Upper lobe of left lung (tissue), 6 donors: ENCODE measurements at regions not wholly inside any gene's neighbourhood (a gene's known extent, or its start where the extent isn't known, plus 50 kb on each side); places are given as distances from the start of the nearest gene placed in this dataset.

Experiments
- ATAC-seq, 2 donors: fragments of 200-7000 bp; cut with Tn5 transposase; one replicate each; pipeline ENCODE4 v1.9.1; 2022; ENCODE audit warnings: mild to moderate bottlenecking in 2 of 2, moderate library complexity in 2 of 2; ENCODE audit not compliant: low FRiP score in 2 of 2
- DNase-seq, 2 donors: peaks; one replicate each; pipeline ENCODE4 v3.0.0-alpha.2; 2019 to 2020
- H3K27ac ChIP-seq, 4 donors: fragments of 200-600 bp; sonication (generic); one replicate each; pipeline ENCODE4 v1.5.1; 2016 to 2019
- H3K27me3 ChIP-seq, 4 donors: fragments of 200-600 bp; sonication (generic); one replicate each; pipeline ENCODE4 v1.5.1; 2017 to 2019
- H3K36me3 ChIP-seq, 4 donors: fragments of 200-600 bp; sonication (generic); one replicate each; pipeline ENCODE4 v1.5.1; 2016 to 2019
- H3K4me1 ChIP-seq, 4 donors: fragments of 200-600 bp; sonication (generic); one replicate each; pipeline ENCODE4 v1.5.1; 2018 to 2019
- H3K4me3 ChIP-seq, 4 donors: fragments of 200-600 bp; sonication (generic); one replicate each; pipeline ENCODE4 v1.5.1; 2017 to 2019; ENCODE audit warnings: mild to moderate bottlenecking in 2 of 4, moderate library complexity in 1 of 4
- H3K9me3 ChIP-seq, 4 donors: fragments of 200-600 bp; sonication (generic); one replicate each; pipeline ENCODE4 v1.5.1; 2018 to 2019
- EP300 ChIP-seq, 4 donors: sonication (generic); formaldehyde crosslinking; IDR thresholded peaks; one replicate each; pipeline ENCODE4 v1.5.1; 2017; ENCODE audit warnings: antibody characterized with exemption in 4 of 4, control low read depth in 2 of 4
- POLR2A ChIP-seq, 4 donors: fragments of 450-650 bp; IDR thresholded peaks; one replicate each; pipeline ENCODE4 v1.5.1; 2016 to 2017; ENCODE audit warnings: antibody characterized with exemption in 4 of 4, mild to moderate bottlenecking in 2 of 4
- POLR2AphosphoS5 ChIP-seq, 2 donors: sonication (generic); formaldehyde crosslinking; IDR thresholded peaks; one replicate each; pipeline ENCODE4 v1.5.1; 2017; ENCODE audit warnings: antibody characterized with exemption in 2 of 2
- WGBS, 2 donors: methylation state at CpG; one replicate each; pipeline ENCODE4 v1.1.5; 2017 to 2018; 5-methylcytosine and 5-hydroxymethylcytosine counted together
- TF ChIP-seq, protein P1 (sequence below), 6 experiments: fragments of 450-650 bp in 4 of 6; fragments of 200-600 bp in 2 of 6; sonication (generic) in 2 of 6; IDR thresholded peaks; one replicate each; pipeline ENCODE4 v1.5.1; 2016 to 2019; ENCODE audit warnings: antibody characterized with exemption in 6 of 6
- donor health status: DM: no; HTN: no; CAD: no; lungs with moderate emphysema.
- donor health status: DM: no; HTN: yes; CAD: no; lungs with severe emphysema.

DNA sequence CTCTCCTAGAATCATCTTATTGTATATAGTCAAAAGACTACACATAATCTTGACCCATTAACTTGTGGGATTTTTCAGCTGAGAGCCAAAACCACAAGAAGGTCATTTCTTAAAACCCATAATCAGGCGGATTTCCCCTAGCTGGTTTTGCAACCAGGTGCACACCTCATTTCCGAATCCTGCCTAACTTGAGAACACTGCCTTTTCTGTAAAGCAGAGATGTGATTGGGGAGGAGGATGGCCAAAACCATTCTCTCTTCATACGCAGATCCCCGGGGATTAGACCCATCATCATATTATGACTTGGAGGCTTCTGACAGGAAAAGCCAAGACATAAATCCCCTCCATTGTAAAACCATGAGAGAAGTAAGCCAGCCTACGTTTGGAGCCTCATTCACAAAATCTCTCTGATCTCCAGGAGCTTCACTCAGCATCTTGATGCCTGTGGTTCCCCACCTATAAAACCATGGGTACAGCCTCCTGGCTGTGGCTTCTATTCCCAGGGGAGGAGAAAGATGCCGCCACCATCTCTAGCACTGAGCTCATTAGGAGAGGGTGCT lies 191.3 kb downstream of the KIF18A start:
- Histone ChIP-seq H3K36me3 (no peaks in the 10 kb centered on the region), H3K27me3 (no peaks in the 10 kb centered on the region), H3K9me3 (no peaks in the 10 kb centered on the region), H3K4me3 (no peak overlapping the region), H3K4me1 (no peaks in the 10 kb centered on the region), H3K27ac (no peak overlapping the region)
- TF ChIP-seq, protein P1, sequence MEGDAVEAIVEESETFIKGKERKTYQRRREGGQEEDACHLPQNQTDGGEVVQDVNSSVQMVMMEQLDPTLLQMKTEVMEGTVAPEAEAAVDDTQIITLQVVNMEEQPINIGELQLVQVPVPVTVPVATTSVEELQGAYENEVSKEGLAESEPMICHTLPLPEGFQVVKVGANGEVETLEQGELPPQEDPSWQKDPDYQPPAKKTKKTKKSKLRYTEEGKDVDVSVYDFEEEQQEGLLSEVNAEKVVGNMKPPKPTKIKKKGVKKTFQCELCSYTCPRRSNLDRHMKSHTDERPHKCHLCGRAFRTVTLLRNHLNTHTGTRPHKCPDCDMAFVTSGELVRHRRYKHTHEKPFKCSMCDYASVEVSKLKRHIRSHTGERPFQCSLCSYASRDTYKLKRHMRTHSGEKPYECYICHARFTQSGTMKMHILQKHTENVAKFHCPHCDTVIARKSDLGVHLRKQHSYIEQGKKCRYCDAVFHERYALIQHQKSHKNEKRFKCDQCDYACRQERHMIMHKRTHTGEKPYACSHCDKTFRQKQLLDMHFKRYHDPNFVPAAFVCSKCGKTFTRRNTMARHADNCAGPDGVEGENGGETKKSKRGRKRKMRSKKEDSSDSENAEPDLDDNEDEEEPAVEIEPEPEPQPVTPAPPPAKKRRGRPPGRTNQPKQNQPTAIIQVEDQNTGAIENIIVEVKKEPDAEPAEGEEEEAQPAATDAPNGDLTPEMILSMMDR (IDR thresholded peaks at IDR 0.05): no peak
- TF ChIP-seq POLR2AphosphoS5 (IDR thresholded peaks at IDR 0.05) (no peak), EP300 (IDR thresholded peaks at IDR 0.05) (no peak), POLR2A (IDR thresholded peaks at IDR 0.05) (no peak)
- ATAC-seq: no peak
- DNase-seq: no peak
- 82 to 84% methylated on average over 6 of the region's 6 CpGs for WGBS, 2 donors

DNA sequence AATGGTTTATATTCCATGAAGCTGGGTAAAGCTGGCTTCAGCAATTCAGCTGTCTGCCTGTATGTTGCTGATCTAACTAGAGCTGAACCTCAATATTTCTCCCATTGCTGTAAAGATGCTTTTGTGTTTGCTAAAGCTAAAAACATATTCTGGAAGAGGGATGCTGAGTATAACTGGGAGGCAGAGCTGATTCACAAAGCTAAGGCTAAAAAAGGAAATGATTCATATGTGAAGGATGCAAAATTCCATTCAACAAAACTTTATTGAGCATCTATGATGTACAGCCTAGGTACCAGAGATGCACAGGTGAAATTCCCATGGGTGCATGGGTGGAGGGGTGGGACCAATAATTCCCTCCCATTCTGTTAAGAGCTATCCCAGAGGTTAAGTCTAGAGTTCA lies 193.9 kb downstream of the KIF18A start:
- no peak for ATAC-seq
- no peak for DNase-seq
- no peak overlapping the region for H3K4me3 ChIP-seq

DNA sequence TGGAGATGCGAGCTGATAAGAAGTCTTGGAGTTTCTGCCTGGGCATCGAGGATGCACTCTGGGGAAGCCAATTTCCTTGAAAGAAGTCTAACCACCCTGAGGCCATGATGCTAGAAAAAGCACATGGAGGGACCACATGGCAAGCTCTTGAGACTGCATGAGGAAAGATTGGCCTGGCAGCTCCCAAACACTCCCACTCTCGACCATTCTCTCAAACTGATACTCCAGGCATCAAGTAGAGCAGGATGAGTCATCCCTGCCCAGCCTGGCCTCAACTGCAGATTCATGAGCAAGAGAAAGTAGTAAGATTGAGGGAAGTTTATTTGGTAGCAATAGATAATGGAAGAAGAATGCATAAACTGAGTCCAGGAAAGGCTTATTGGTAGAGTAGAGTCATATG lies 194.3 kb downstream of the KIF18A start:
- ATAC-seq (no peak), DNase-seq (no peak)
- Histone ChIP-seq H3K9me3 (no peaks in the 10 kb centered on the region), H3K36me3 (no peaks in the 10 kb centered on the region), H3K27ac (no peak overlapping the region), H3K27me3 (no peaks in the 10 kb centered on the region), H3K4me3 (no peak overlapping the region), H3K4me1 (no peaks in the 10 kb centered on the region)
- 69 to 83% methylated on average over 3 of the region's 3 CpGs for WGBS, 2 donors
- TF ChIP-seq POLR2A (IDR thresholded peaks at IDR 0.05): no peak

More for the DNA sequence above, 193.9 kb downstream of the KIF18A start:
- H3K4me1 ChIP-seq: no peaks in the 10 kb centered on the region
- H3K9me3 ChIP-seq: no peaks in the 10 kb centered on the region
- H3K27ac ChIP-seq: no peak overlapping the region
- H3K36me3 ChIP-seq: no peaks in the 10 kb centered on the region
- TF ChIP-seq EP300 (IDR thresholded peaks at IDR 0.05) (no peak), POLR2AphosphoS5 (IDR thresholded peaks at IDR 0.05) (no peak), POLR2A (IDR thresholded peaks at IDR 0.05) (no peak)
- TF ChIP-seq, protein P1 (IDR thresholded peaks at IDR 0.05): no peak
- no peaks in the 10 kb centered on the region for H3K27me3 ChIP-seq

DNA sequence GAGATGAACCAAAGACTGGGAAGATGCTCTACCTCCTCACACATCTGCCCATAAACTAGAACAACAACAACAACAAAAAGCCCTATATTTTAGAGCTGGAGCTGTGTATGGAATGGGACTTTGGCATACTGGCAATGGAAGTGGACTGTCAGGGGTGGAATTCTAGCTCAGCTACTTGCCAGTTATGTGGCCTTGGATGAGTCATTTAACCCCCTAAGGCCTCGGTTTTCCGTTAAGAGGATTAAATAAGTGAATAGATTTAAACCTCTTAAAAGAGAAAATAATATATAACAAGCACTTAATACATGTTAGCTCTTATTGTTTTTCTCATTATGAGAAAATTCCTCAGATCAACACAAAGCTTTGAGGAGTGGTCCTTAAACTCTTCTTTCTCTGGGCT lies 195.0 kb downstream of the KIF18A start:
- WGBS, 2 donors: 58 to 73% methylated on average over 2 of the region's 2 CpGs
- ATAC-seq: no peak
- Histone ChIP-seq H3K4me3 (no peak overlapping the region), H3K4me1 (no peaks in the 10 kb centered on the region), H3K9me3 (no peaks in the 10 kb centered on the region), H3K36me3 (no peaks in the 10 kb centered on the region), H3K27me3 (no peaks in the 10 kb centered on the region), H3K27ac (no peak overlapping the region)
- TF ChIP-seq POLR2AphosphoS5 (IDR thresholded peaks at IDR 0.05) (no peak), POLR2A (IDR thresholded peaks at IDR 0.05) (no peak), EP300 (IDR thresholded peaks at IDR 0.05) (no peak)
- TF ChIP-seq, protein P1 (IDR thresholded peaks at IDR 0.05): no peak
- no peak for DNase-seq

DNA sequence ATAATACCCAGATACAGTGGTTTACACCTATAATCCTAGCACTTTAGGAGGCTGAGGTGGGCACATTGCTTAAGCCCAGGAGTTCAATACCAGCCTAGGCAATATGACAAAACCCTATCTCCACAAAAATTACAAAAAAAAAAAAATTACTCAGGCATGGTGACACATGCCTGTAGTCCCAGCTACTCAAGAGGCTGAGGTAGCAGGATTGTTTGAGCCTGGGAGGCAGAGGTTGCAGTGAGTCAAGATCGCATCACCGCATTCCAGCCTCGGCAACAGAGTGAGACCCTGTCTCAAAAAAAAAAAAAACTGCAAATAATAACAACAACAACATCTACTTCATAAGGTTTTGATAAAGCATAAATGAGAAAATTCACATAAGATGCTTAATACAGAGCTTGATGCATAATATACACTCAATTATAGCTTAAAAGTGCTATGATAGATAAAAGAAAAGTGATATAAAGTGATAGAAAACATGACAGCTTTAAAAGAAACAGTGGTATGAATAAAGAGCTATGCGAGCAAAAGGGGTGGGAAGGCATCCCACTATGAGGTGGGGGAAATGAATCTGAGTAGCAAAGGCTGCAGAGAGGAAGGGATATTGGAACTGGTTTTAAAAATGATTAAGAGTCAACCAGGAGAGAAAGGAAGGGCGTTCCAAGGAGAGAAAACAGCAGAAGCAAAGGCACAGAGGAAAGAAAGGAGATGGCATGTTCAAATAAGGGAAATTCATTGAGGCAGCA lies 197.6 kb downstream of the KIF18A start:
- ATAC-seq (no peak), DNase-seq (no peak)
- TF ChIP-seq, protein P1 (IDR thresholded peaks at IDR 0.05): no peak
- TF ChIP-seq EP300 (IDR thresholded peaks at IDR 0.05) (no peak), POLR2AphosphoS5 (IDR thresholded peaks at IDR 0.05) (no peak), POLR2A (IDR thresholded peaks at IDR 0.05) (no peak)
- 74 to 80% methylated on average over 5 of the region's 5 CpGs for WGBS, 2 donors
- Histone ChIP-seq H3K27me3 (no peaks in the 10 kb centered on the region), H3K9me3 (no peaks in the 10 kb centered on the region), H3K27ac (no peak overlapping the region), H3K4me3 (no peak overlapping the region), H3K36me3 (no peaks in the 10 kb centered on the region), H3K4me1 (no peaks in the 10 kb centered on the region)
